ENCODE measurements at regions not wholly inside any gene's neighbourhood (a gene's known extent, or its start where the extent isn't known, plus 50 kb on each side); places are given as distances from the start of the nearest gene placed in this dataset.

DNA sequence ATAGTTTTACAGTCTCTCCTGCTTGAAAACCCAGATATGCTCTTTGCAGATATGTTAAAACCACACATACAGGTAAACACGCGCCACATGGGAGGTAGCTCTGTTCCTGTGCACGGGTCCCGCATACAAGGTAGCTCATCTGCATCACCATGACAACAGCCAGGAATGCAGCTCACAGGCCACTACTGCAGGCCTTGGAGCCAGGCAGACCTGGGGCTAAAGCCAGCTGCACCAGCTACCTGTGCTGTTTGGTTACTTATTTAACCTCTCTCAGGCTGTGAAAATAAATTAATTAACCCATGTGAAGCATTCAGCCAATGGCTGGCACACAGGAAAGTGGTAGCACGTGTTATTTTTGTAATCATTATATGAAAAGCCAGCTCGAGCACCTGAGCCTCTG is 428.3 kb downstream of the TNS3 start:
- intact Hi-C loops (cut with micrococcal nuclease): no loop called here
- Mint-ChIP-seq H3K27me3 (peaks cover 4% of the 10 kb centered on the region), H3K9me3 (no peaks in the 10 kb centered on the region), H3K4me3 (no peak overlapping the region), H3K27ac (no peak overlapping the region), H3K4me1 (ENCODE audit: low read depth) (no peaks in the 10 kb centered on the region), H3K36me3 (ENCODE audit: low read depth) (no peaks in the 10 kb centered on the region)
- CTCF ChIA-PET: no interaction called here
- DNase-seq (no peak), ATAC-seq (no peak)
- TF ChIP-seq, protein P1, sequence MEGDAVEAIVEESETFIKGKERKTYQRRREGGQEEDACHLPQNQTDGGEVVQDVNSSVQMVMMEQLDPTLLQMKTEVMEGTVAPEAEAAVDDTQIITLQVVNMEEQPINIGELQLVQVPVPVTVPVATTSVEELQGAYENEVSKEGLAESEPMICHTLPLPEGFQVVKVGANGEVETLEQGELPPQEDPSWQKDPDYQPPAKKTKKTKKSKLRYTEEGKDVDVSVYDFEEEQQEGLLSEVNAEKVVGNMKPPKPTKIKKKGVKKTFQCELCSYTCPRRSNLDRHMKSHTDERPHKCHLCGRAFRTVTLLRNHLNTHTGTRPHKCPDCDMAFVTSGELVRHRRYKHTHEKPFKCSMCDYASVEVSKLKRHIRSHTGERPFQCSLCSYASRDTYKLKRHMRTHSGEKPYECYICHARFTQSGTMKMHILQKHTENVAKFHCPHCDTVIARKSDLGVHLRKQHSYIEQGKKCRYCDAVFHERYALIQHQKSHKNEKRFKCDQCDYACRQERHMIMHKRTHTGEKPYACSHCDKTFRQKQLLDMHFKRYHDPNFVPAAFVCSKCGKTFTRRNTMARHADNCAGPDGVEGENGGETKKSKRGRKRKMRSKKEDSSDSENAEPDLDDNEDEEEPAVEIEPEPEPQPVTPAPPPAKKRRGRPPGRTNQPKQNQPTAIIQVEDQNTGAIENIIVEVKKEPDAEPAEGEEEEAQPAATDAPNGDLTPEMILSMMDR (IDR thresholded peaks at IDR 0.05): no peak
- POLR2A ChIA-PET: no interaction called here

DNA sequence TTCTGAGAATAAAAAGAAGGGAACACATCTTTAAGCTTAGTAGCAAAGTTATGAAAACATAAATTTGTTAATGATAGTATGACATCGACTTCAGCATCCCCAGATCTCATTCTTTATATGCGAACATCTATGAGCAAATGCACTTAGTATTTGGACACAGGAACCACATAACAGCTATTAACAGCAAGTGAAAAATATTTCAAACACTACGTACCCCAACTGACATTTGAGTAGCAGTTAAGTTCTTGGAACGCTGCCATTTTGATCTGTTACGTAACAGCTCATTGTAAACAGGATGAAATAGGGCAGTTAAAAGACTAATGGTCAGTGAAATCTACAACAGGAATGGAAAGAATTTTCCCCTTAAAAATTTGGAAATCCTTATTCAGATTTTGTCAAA is 428.9 kb downstream of the TNS3 start:
- intact Hi-C loops (cut with micrococcal nuclease): no loop called here
- TF ChIP-seq, protein P1 (IDR thresholded peaks at IDR 0.05): no peak
- CTCF ChIA-PET: interaction anchor here (0.9 kb wide), 1 partner anchor 101 kb away, joined by 3 read pairs; no protein-coding TSS in a partner anchor
- Mint-ChIP-seq H3K9me3 (no peaks in the 10 kb centered on the region), H3K4me3 (no peak overlapping the region), H3K27ac (no peak overlapping the region), H3K4me1 (ENCODE audit: low read depth) (no peaks in the 10 kb centered on the region), H3K36me3 (ENCODE audit: low read depth) (no peaks in the 10 kb centered on the region), H3K27me3 (peaks cover 4% of the 10 kb centered on the region)
- ATAC-seq (no peak), DNase-seq (no peak)
- POLR2A ChIA-PET: no interaction called here

DNA sequence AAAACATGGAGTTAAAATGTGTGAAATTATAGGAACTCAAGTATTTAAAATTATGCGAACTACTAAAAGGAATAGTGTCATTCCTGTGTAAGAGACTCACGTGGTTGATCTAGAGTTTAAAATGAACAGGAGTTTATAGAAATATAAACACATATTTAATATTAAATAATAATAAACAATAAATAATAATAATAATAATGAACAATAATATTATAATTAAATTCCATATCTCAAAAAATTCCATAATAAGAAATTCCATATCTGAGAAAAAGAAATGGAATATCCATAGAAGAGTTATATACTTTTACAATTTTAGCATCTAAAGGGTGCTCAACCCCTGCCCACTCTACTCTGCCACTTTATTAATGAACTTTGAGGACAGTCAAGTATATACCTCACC is 429.6 kb downstream of the TNS3 start:
- intact Hi-C loops (cut with micrococcal nuclease): no loop called here
- Mint-ChIP-seq H3K4me3 (no peak overlapping the region), H3K4me1 (ENCODE audit: low read depth) (no peaks in the 10 kb centered on the region), H3K9me3 (no peaks in the 10 kb centered on the region), H3K27ac (no peak overlapping the region), H3K27me3 (peaks cover 4% of the 10 kb centered on the region), H3K36me3 (ENCODE audit: low read depth) (no peaks in the 10 kb centered on the region)
- ATAC-seq (no peak), DNase-seq (no peak)
- ChIA-PET POLR2A (no interaction called here), CTCF (interaction anchor here (0.9 kb wide), 1 partner anchor 102 kb away, joined by 3 read pairs; no protein-coding TSS in a partner anchor)
- TF ChIP-seq, protein P1 (IDR thresholded peaks at IDR 0.05): no peak

DNA sequence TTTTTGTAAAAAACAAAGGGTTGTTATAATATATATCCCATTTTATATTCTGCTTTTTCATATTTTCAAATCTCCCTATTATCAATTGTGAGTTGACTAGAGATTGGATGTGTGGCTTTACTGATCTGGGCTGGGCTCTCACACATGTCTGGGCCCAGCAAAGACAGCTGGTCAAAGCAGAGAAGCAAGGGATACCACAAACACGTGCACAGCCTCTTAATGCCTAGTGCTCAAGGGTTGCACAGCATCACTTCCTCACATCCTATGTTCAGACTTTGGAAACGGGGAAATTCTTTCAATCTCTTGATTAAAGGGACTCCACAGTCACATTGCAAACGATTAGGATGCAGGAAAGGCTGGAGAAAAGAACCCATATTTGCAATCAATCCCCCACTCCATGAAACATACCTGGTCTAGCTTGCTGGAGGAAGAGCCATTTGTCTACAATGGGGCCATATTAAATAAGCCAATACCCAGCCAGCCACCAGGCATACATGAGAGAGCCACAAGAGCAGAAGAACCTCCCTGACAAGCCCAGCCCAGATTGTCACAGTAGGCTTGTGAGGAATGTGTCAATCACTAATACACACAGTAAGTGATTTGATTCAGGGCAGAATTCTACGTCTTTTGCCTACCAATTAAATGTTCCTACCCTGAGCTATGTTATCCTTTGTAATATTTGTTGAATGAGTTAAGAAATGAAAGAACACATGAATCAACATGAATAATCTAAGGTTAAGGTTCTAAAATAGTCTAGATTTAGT is 431.2 kb downstream of the TNS3 start:
- H3K4me3 Mint-ChIP-seq: no peak overlapping the region
- H3K4me1 Mint-ChIP-seq (ENCODE audit: low read depth): no peaks in the 10 kb centered on the region
- ChIA-PET POLR2A (no interaction called here), CTCF (no interaction called here)
- ATAC-seq (no peak), DNase-seq (no peak)
- no peaks in the 10 kb centered on the region for H3K9me3 Mint-ChIP-seq
- TF ChIP-seq, protein P1 (IDR thresholded peaks at IDR 0.05): no peak
- H3K27me3 Mint-ChIP-seq: peaks cover 8% of the 10 kb centered on the region
- no peak overlapping the region for H3K27ac Mint-ChIP-seq
- no peaks in the 10 kb centered on the region for H3K36me3 Mint-ChIP-seq (ENCODE audit: low read depth)
- intact Hi-C loops (cut with micrococcal nuclease): no loop called here

DNA sequence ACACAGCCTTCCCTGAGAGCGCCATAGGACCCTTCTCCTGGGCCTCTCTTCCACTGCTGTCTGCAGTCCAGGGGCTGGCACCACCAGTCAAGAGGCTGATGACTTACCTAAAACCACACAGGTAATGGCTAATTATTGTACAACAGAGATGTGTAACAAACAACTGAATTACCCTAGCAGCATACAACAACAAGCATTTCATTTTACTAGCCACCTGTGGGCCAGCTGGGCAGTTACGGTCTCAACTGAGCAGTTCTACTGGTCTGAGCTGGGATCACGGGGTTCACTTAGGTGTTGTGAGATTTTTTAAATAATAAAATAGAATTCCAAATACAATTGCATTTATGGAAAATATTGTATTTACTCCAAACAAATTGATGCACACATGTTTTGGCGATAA is 431.9 kb downstream of the TNS3 start:
- no peak for DNase-seq
- no peak overlapping the region for H3K4me3 Mint-ChIP-seq

More for the DNA sequence above, 431.9 kb downstream of the TNS3 start:
- intact Hi-C loops (cut with micrococcal nuclease): no loop called here
- no peaks in the 10 kb centered on the region for H3K4me1 Mint-ChIP-seq (ENCODE audit: low read depth)
- no peaks in the 10 kb centered on the region for H3K36me3 Mint-ChIP-seq (ENCODE audit: low read depth)
- ATAC-seq: no peak
- no peaks in the 10 kb centered on the region for H3K9me3 Mint-ChIP-seq
- no peak overlapping the region for H3K27ac Mint-ChIP-seq
- POLR2A ChIA-PET: no interaction called here
- CTCF ChIA-PET: no interaction called here
- peaks cover 8% of the 10 kb centered on the region for H3K27me3 Mint-ChIP-seq
- TF ChIP-seq, protein P1 (IDR thresholded peaks at IDR 0.05): no peak
